ENCODE measurements at regions not wholly inside any gene's neighbourhood (a gene's known extent, or its start where the extent isn't known, plus 50 kb on each side); places are given as distances from the start of the nearest gene placed in this dataset.

- Mint-ChIP-seq H3K9me3 (no peaks in the 10 kb centered on the region), H3K36me3 (ENCODE audit: low read depth) (no peaks in the 10 kb centered on the region), H3K27me3 (ENCODE audit: low read depth) (no peaks in the 10 kb centered on the region), H3K4me3 (no peak overlapping the region), H3K4me1 (no peaks in the 10 kb centered on the region), H3K27ac (no peak overlapping the region)
- TF ChIP-seq, protein P1, sequence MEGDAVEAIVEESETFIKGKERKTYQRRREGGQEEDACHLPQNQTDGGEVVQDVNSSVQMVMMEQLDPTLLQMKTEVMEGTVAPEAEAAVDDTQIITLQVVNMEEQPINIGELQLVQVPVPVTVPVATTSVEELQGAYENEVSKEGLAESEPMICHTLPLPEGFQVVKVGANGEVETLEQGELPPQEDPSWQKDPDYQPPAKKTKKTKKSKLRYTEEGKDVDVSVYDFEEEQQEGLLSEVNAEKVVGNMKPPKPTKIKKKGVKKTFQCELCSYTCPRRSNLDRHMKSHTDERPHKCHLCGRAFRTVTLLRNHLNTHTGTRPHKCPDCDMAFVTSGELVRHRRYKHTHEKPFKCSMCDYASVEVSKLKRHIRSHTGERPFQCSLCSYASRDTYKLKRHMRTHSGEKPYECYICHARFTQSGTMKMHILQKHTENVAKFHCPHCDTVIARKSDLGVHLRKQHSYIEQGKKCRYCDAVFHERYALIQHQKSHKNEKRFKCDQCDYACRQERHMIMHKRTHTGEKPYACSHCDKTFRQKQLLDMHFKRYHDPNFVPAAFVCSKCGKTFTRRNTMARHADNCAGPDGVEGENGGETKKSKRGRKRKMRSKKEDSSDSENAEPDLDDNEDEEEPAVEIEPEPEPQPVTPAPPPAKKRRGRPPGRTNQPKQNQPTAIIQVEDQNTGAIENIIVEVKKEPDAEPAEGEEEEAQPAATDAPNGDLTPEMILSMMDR (IDR thresholded peaks at IDR 0.05; ENCODE audit: unreplicated experiment in 3 of 3) = no peak
Measured at GRCh38 chrX:22345884-22346283, 73.2 kb downstream of the CBLL2 start.

GRCh38 chrX:22347491-22347890 is 74.8 kb downstream of the CBLL2 start:
- no peaks in the 10 kb centered on the region for H3K9me3 Mint-ChIP-seq
- H3K36me3 Mint-ChIP-seq (ENCODE audit: low read depth) = no peaks in the 10 kb centered on the region
- H3K4me3 Mint-ChIP-seq = no peak overlapping the region
- no peaks in the 10 kb centered on the region for H3K4me1 Mint-ChIP-seq
- H3K27me3 Mint-ChIP-seq (ENCODE audit: low read depth) = no peaks in the 10 kb centered on the region
- H3K27ac Mint-ChIP-seq = no peak overlapping the region
- TF ChIP-seq, protein P1 (IDR thresholded peaks at IDR 0.05; ENCODE audit: unreplicated experiment in 3 of 3) = no peak

- no peaks in the 10 kb centered on the region for H3K36me3 Mint-ChIP-seq (ENCODE audit: low read depth)
- no peaks in the 10 kb centered on the region for H3K4me1 Mint-ChIP-seq
- TF ChIP-seq, protein P1 (IDR thresholded peaks at IDR 0.05; ENCODE audit: unreplicated experiment in 3 of 3) = no peak
- no peak overlapping the region for H3K27ac Mint-ChIP-seq
- H3K4me3 Mint-ChIP-seq = no peak overlapping the region
- no peaks in the 10 kb centered on the region for H3K9me3 Mint-ChIP-seq
- H3K27me3 Mint-ChIP-seq (ENCODE audit: low read depth) = no peaks in the 10 kb centered on the region
Measured at GRCh38 chrX:22349116-22349515, 76.4 kb downstream of the CBLL2 start.

DNA sequence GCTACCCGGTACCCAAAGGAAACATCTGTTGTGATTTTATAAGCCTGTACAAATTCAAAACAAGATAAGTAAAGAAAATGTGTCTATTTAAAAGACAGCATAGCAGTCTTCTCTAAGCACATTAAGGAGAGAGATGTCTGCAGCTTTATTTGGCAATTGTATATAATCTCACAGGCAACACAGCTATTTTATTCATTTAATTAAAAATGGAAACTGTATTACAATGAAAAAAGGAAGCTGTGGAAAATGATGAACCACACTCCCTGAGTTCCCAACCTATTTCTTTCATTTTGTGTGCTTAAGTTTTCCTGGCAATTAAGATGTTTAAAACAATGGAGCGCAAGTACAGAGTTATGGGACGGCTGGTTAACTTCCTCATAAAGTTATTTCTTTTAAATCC is 78.4 kb downstream of the CBLL2 start:
- TF ChIP-seq, protein P1 (IDR thresholded peaks at IDR 0.05; ENCODE audit: unreplicated experiment in 3 of 3) = no peak
- no peak overlapping the region for H3K4me3 Mint-ChIP-seq
- no peak overlapping the region for H3K27ac Mint-ChIP-seq
- H3K4me1 Mint-ChIP-seq = no peaks in the 10 kb centered on the region
- H3K36me3 Mint-ChIP-seq (ENCODE audit: low read depth) = no peaks in the 10 kb centered on the region
- H3K27me3 Mint-ChIP-seq (ENCODE audit: low read depth) = no peaks in the 10 kb centered on the region
- H3K9me3 Mint-ChIP-seq = peaks cover 5% of the 10 kb centered on the region

- TF ChIP-seq, protein P1 (IDR thresholded peaks at IDR 0.05; ENCODE audit: unreplicated experiment in 3 of 3) = no peak
- H3K27me3 Mint-ChIP-seq (ENCODE audit: low read depth) = no peaks in the 10 kb centered on the region
- no peak overlapping the region for H3K4me3 Mint-ChIP-seq
- peaks cover 3% of the 10 kb centered on the region for H3K36me3 Mint-ChIP-seq (ENCODE audit: low read depth)
- no peak overlapping the region for H3K27ac Mint-ChIP-seq
- H3K9me3 Mint-ChIP-seq = peaks cover 8% of the 10 kb centered on the region
- no peaks in the 10 kb centered on the region for H3K4me1 Mint-ChIP-seq
Measured at GRCh38 chrX:22351966-22352365, 79.3 kb downstream of the CBLL2 start.

DNA sequence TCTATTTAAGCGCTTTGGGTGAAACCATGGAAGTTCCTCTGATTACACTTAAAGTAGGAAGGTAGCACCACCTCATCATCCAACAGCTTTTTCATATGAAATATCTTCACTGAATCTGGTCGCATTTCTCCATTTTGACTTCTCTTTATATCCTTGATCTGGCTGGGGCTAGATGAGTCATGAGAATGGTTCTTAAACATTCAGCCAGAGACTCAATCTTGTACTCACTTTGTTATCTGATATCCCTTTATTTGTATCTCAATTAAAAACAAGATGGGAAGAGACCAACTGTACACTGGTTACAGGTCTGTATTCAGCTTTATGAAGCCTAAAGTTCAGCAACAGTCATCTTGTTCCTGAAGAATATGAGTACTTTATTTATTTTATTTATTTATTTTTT is 84.9 kb downstream of the CBLL2 start:
- no peak overlapping the region for H3K27ac Mint-ChIP-seq
- TF ChIP-seq, protein P1 (IDR thresholded peaks at IDR 0.05; ENCODE audit: unreplicated experiment in 3 of 3) = no peak
- H3K27me3 Mint-ChIP-seq (ENCODE audit: low read depth) = no peaks in the 10 kb centered on the region
- H3K9me3 Mint-ChIP-seq = peaks cover 20% of the 10 kb centered on the region
- H3K36me3 Mint-ChIP-seq (ENCODE audit: low read depth) = peaks cover 3% of the 10 kb centered on the region
- H3K4me1 Mint-ChIP-seq = no peaks in the 10 kb centered on the region
- no peak overlapping the region for H3K4me3 Mint-ChIP-seq

Data from nephron (organoid).